ENCODE measurements at regions not wholly inside any gene's neighbourhood (a gene's known extent, or its start where the extent isn't known, plus 50 kb on each side); places are given as distances from the start of the nearest gene placed in this dataset.

- TF ChIP-seq CTCF (IDR thresholded peaks at IDR 0.05; ENCODE audit: low read length) (no peak), EZH2 (IDR thresholded peaks at IDR 0.05; ENCODE audit: borderline replicate concordance, low read length) (no peak)
Measured at GRCh38 chr5:164721656-164722055, 1216.2 kb downstream of the MAT2B start.
